Amygdala (tissue), 56 donors: ENCODE measurements at regions not wholly inside any gene's neighbourhood (a gene's known extent, or its start where the extent isn't known, plus 50 kb on each side); places are given as distances from the start of the nearest gene placed in this dataset.
"Not testable (repeated sequence)": the region's sequence is repeated elsewhere in the genome, so short reads cannot be mapped to it uniquely, and the experiment has no call there.

Source experiments
- DNase-seq, 56 donors: peaks; one replicate each; lab custom pipeline; 2025; lab: John Stamatoyannopoulos, UW

GRCh38 chr10:131363416-131363815 is 51.9 kb upstream of the TCERG1L start:
- DNase-seq, result no peak

DNA sequence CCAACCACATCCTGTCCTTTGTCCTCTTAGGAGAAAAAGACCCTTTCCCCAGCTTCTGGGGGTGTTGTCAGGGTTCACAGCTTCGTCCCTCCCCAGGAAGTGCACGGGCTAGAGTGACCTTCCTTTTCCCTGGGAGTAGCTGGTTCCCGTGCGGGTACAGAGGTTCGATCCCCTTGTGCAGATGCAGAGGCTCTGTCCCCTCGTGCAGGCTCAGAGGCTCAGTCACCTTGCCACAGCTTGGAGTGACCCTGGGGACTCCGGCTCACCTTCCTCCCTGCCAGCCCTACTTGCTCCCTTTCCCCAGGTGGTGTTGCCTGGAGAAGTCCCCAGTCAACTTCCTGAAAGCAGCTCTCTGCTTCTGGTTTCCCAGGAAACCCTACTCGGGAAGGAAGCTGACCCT is 60.0 kb upstream of the TCERG1L start:
- DNase-seq, result no peak

DNA sequence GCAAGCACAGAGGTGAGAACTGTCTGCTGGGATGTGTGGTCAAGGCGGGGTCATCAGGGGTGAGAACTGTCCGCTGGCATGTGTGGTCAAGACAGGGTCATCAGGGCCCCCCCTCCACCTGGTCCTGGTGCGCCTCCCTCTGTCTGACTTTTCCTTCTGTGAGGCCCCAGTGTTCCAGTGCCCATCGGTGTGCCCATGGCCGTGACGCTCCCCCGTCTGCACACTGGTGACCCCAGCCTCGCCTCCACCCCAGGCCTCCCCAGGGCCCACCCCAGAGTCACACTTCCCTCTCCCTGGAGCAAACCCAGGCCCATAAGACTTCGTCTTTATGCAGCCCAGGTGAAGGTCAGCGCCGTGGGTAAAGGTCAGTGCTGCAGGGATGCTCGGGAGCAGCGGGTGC is 70.1 kb upstream of the TCERG1L start:
- no peak for DNase-seq

GRCh38 chr10:131385161-131385872 is 73.8 kb upstream of the TCERG1L start:
- not testable (repeated sequence) for DNase-seq

- no peak for DNase-seq
These were observed 75.6 kb upstream of the TCERG1L start for GRCh38 chr10:131387018-131387529.

DNA sequence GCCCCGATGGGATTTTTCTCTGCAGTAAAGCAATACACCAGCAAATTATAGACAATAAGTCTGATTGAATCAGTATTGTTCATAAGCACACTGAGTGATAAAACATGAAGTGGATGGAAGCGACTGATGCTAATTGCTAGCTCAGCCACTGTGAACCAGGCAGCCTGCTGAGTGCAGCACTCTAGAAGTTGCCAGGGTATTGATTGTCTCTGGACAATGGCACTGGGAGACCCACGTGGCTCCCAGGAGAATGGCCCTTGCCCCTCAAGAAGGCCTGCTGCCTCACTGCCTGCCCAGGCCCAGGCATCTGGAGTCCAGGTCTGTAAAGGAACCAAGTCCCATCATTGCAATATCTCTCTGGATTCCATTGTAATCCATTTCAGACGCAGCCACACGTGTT is 80.4 kb upstream of the TCERG1L start:
- DNase-seq, result no peak

GRCh38 chr10:131396121-131397050 is 84.9 kb upstream of the TCERG1L start:
- DNase-seq, result no peak

- no peak for DNase-seq
These were observed 86.6 kb upstream of the TCERG1L start for GRCh38 chr10:131398166-131398565.

DNA sequence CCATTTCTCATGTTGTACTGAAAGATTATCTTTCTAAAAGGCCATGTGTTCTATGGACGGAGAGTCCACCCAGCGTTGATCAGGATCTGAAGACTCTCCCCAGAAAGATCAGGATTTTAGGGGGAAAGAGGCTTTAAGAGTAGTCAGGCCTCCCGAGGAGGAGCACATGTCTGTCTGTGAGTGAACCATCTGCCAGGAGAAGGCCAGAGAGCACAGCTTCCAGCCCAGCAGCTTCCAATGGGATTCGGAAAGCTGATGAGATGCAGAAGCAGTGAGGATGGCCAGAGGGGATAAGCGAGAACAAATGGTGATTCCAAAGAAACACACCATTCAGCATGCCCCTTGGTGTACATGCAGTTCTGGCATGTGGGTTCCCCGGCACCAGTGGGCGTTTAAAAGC is 88.5 kb upstream of the TCERG1L start:
- no peak for DNase-seq

DNA sequence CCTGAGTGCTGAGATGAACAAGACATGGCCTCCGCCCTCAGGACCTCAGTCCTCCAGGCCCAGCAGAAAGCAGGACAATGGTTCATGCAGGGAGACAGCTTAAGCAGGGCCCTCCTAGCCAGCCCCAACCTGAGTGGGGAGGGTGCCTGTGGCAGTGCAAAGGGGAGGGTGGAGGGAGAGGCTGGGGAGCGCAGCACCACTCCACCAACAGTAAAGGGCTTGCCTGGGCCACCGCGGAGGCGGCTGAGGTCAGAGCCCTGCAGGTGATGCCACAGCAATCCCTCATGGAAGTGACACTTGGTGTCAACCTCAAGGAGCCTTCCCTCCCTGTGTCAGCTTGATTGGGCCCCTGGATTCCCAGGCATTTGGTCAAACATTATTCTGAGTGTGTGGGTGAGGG is 89.0 kb upstream of the TCERG1L start:
- DNase-seq, result no peak

- DNase-seq, result no peak
These were observed 91.5 kb upstream of the TCERG1L start for GRCh38 chr10:131402771-131403650.

GRCh38 chr10:131403936-131404335 is 92.4 kb upstream of the TCERG1L start:
- no peak for DNase-seq

GRCh38 chr10:131404886-131405285 is 93.4 kb upstream of the TCERG1L start:
- no peak for DNase-seq

DNA sequence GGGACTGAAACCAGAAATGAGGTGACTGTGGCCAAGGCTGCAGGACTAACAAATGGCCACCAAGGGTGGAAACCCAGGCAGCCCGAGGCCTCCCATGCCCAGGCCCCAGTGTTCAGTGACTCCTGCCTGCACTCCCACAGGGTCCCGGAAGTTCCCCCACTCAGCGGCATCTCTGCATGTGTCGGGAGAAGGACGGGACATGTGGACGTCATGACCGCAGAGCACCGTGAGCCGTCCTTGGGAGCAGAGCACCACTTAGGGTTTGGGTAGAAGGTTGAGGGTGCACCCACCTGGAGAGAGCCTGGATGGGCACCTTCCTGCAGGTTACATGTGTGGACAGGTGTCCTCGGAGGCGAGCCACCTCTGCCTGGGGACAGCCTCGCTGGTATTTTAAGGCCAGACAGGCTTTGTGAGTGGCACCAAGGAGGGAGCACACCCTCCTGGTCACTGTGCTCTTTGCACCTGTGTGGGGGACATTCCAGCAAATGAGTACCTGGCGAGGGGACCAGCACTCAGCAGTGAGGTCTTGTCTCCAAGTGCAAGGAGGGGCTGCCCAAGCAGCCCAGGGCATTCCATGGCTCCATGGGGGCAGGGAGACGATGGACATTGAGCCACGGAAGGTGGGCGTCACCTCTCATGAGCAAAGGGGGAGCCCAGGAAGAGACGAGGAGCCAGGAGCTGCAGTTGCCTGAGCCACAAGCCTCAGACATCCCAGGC is 95.3 kb upstream of the TCERG1L start:
- no peak for DNase-seq

DNA sequence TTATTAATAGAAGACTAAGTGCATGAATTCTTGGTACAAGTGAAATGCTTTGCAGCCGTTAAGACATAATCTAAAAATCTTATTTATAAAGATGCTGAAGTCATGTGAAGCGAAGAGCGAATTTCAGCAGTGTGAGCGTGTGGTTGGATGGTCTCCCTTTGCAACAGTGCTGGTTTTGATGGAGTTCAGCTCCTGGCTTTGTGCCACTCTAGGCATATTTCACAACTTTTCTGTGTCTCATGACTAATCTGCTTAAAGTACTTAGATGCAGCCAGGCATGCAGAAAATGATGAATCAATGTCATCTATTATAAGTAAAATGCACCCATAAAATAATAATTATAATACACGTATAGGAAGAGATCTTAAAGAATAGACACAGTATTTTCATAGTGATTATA is 107.2 kb upstream of the TCERG1L start:
- no peak for DNase-seq

DNA sequence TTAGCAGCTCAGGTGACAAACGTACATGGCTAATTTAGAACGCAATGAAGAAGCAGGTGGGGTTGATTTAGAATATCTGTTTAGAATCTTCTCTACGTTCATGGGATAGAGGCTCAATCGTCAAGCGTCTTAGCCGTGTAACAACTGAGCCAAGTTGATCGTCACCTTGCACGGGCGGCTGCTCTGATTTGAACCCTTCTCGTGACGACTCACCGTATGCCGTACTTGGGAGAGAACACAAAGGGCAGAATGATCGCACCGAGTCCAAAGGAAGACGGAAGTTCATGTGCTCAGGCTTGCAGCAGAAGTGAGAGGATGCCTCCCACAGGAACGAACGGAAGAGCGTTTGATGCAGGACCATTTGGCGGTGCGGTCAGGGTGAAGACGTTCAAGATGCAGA is 108.3 kb upstream of the TCERG1L start:
- no peak for DNase-seq

GRCh38 chr10:131420867-131421266 is 109.3 kb upstream of the TCERG1L start:
- no peak for DNase-seq

- no peak for DNase-seq
These were observed 109.9 kb upstream of the TCERG1L start for GRCh38 chr10:131421381-131421780.

- DNase-seq, result no peak
These were observed 111.2 kb upstream of the TCERG1L start for GRCh38 chr10:131422731-131423130.

DNA sequence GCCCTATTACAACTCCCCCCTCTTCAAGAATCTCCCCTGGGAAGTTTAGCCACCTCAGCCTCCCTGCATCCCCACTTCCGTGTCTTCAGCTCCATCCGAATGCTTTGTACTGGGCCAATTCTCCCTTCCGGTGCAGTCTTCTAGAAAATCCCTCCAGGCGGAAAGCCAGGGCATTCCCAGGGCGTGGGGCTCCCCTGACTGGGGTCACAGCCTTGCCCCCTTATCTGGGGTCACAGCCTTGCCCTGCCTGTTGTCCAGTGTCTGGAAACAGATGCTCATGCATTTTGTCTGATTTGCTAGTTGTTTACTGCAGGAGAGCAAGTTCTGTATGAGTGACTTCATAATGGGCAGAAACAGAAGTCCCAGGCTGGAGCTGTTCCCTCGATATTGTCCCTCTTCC is 112.5 kb upstream of the TCERG1L start:
- no peak for DNase-seq
